Pons (tissue), 1 donor: ENCODE measurements at regions not wholly inside any gene's neighbourhood (a gene's known extent, or its start where the extent isn't known, plus 50 kb on each side); places are given as distances from the start of the nearest gene placed in this dataset.
"Not testable (repeated sequence)": the region's sequence is repeated elsewhere in the genome, so short reads cannot be mapped to it uniquely, and the experiment has no call there.

ENCODE experiments used
- DNase-seq: peaks from one replicate; pipeline ENCODE4 v3.0.0-alpha.2; 2016; ENCODE audit warnings: low spot score

- DNase-seq: no peak
Measured at GRCh38 chr16:8452941-8453340, 137.4 kb downstream of the TMEM114 start.

GRCh38 chr16:8436931-8437330 lies 153.4 kb downstream of the TMEM114 start:
- no peak for DNase-seq

- no peak for DNase-seq
Measured at GRCh38 chr16:8431783-8432182, 158.5 kb downstream of the TMEM114 start.

GRCh38 chr16:8430401-8430800 lies 159.9 kb downstream of the TMEM114 start:
- DNase-seq: no peak

GRCh38 chr16:8426569-8426968 lies 163.7 kb downstream of the TMEM114 start:
- DNase-seq: no peak

GRCh38 chr16:8417145-8417544 lies 173.2 kb downstream of the TMEM114 start:
- DNase-seq: no peak

GRCh38 chr16:8408855-8409567 lies 181.3 kb downstream of the TMEM114 start:
- no peak for DNase-seq

- no peak for DNase-seq
Measured at GRCh38 chr16:8407351-8407750, 183.0 kb downstream of the TMEM114 start.

- no peak for DNase-seq
Measured at GRCh38 chr16:8403978-8404749, 186.1 kb downstream of the TMEM114 start.

GRCh38 chr16:8402981-8403843 lies 187.1 kb downstream of the TMEM114 start:
- DNase-seq: no peak

- DNase-seq: not testable (repeated sequence)
Measured at GRCh38 chr16:8400683-8401082, 189.6 kb downstream of the TMEM114 start.

GRCh38 chr16:8398548-8398947 lies 191.8 kb downstream of the TMEM114 start:
- DNase-seq: no peak

GRCh38 chr16:8397223-8397622 lies 193.1 kb downstream of the TMEM114 start:
- DNase-seq: no peak

- no peak for DNase-seq
Measured at GRCh38 chr16:8396463-8396862, 193.8 kb downstream of the TMEM114 start.

- DNase-seq: no peak
Measured at GRCh38 chr16:8391257-8391656, 199.1 kb downstream of the TMEM114 start.

GRCh38 chr16:8388684-8389083 lies 201.6 kb downstream of the TMEM114 start:
- DNase-seq: no peak

- DNase-seq: no peak
Measured at GRCh38 chr16:8381814-8382213, 208.5 kb downstream of the TMEM114 start.

GRCh38 chr16:8380311-8380710 lies 210.0 kb downstream of the TMEM114 start:
- DNase-seq: no peak

- no peak for DNase-seq
Measured at GRCh38 chr16:8377864-8378263, 212.4 kb downstream of the TMEM114 start.

GRCh38 chr16:8376858-8377257 lies 213.5 kb downstream of the TMEM114 start:
- DNase-seq: no peak

- no peak for DNase-seq
Measured at GRCh38 chr16:8376430-8376829, 213.9 kb downstream of the TMEM114 start.

GRCh38 chr16:8375232-8375587 lies 215.1 kb downstream of the TMEM114 start:
- DNase-seq: no peak
